ENCODE measurements at regions not wholly inside any gene's neighbourhood (a gene's known extent, or its start where the extent isn't known, plus 50 kb on each side); places are given as distances from the start of the nearest gene placed in this dataset.
"Not testable (repeated sequence)": the region's sequence is repeated elsewhere in the genome, so short reads cannot be mapped to it uniquely, and the experiment has no call there.

DNA sequence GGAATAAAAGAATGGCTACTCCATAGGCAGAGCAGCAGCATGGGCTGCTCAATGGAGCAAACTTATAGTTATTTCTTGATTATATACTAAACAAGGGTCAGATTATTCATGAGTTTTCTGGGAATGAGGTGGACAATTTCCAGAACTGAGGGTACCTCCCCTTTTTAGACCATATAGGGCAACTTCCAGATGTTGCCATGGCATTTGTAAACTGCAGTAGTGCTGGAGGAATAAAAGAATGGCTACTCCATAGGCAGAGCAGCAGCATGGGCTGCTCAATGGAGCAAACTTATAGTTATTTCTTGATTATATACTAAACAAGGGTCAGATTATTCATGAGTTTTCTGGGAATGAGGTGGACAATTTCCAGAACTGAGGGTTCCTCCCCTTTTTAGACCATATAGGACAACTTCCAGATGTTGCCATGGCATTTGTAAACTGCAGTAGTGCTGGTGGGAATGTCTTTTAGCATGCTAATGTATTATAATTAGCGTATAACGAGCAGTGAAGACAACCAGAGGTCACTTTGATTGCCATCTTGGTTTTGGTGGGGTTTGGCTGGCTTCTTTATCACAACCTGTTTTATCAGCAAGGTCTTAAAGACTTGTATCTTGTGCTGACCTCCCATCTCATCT, 364.6 kb upstream of the RGS6 start:
- not testable (repeated sequence) for DNase-seq; H3K79me2 ChIP-seq (ENCODE audit: low read length); H2AFZ ChIP-seq (ENCODE audit: low read length)

DNA sequence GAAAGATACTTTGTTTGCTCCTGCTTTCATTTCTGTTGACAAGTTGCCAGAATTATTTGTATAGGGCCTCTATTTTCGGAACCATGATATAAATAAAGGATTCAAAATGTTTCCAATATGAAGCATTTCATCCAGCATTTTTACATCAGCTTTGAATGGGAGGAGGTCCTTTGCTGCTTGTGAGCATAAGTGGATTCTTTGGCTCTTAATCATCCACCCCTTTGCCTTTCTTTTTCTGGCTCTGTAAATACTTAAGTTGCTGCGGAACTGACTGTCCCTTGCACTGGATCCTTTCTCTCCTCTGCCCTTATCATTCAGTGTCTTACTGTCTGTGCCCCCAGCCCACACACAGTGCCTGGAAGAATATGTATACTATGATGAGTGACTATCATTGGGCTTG, 357.3 kb upstream of the RGS6 start:
- Histone ChIP-seq H3K4me2 (ENCODE audit: low read depth, low read length, poor library complexity, severe bottlenecking) (no peak overlapping the region), H3K79me2 (ENCODE audit: low read length) (no peaks in the 10 kb centered on the region), H2AFZ (ENCODE audit: low read length) (no peak overlapping the region), H3K4me1 (ENCODE audit: low read length) (peaks cover 24% of the 10 kb centered on the region), H3K9me3 (ENCODE audit: low read length) (no peaks in the 10 kb centered on the region), H3K4me3 (ENCODE audit: low read length) (no peak overlapping the region), H3K9me2 (replicated peaks; ENCODE audit: insufficient read depth, low read length) (no peaks in the 10 kb centered on the region), H3K27me3 (ENCODE audit: low read length) (no peaks in the 10 kb centered on the region), H3K27ac (ENCODE audit: low read length) (no peak overlapping the region), H3K9ac (ENCODE audit: low read length) (no peak overlapping the region), H3K36me3 (ENCODE audit: insufficient read depth, low read length) (no peaks in the 10 kb centered on the region), H4K20me1 (ENCODE audit: insufficient read depth, low read depth, low read length) (peaks cover 18% of the 10 kb centered on the region; the same call in 1 of the 2 replicates)
- DNase-seq = no peak

More for the DNA sequence above, 364.6 kb upstream of the RGS6 start:
- not testable (repeated sequence) for H3K9me2 ChIP-seq (replicated peaks; ENCODE audit: insufficient read depth, low read length); H3K4me3 ChIP-seq (ENCODE audit: low read length); H3K9me3 ChIP-seq (ENCODE audit: low read length); H3K36me3 ChIP-seq (ENCODE audit: insufficient read depth, low read length); H3K27ac ChIP-seq (ENCODE audit: low read length); H3K9ac ChIP-seq (ENCODE audit: low read length); H3K27me3 ChIP-seq (ENCODE audit: low read length); H3K4me1 ChIP-seq (ENCODE audit: low read length); H3K4me2 ChIP-seq (ENCODE audit: low read depth, low read length, poor library complexity, severe bottlenecking)
- H4K20me1 ChIP-seq (ENCODE audit: insufficient read depth, low read depth, low read length) = peaks cover 19% of the 10 kb centered on the region; the same call in 1 of the 2 replicates

DNA sequence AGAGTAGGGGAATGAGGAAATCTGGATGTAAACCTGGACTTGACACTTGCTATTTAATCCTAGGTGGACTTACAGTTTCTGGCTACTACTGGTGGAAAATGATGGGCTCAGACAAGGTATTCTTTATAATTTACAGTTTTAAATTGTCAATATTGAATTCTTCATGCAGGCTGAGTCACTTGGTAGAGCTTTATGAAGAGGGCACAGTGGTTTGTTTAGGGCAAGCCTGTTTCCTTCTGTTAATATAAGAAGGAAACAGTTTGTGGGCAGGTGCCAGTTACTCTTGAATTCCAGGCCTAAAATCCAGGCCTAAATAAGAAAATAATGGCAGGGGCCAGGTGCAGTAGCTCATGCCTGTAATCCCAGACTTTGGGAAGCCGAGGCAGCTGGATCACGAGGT, 355.8 kb upstream of the RGS6 start:
- Histone ChIP-seq H4K20me1 (ENCODE audit: insufficient read depth, low read depth, low read length) (peaks cover 27% of the 10 kb centered on the region), H3K4me2 (ENCODE audit: low read depth, low read length, poor library complexity, severe bottlenecking) (no peak overlapping the region), H3K27me3 (ENCODE audit: low read length) (no peaks in the 10 kb centered on the region), H3K4me3 (ENCODE audit: low read length) (no peak overlapping the region), H3K9ac (ENCODE audit: low read length) (no peak overlapping the region), H3K9me3 (ENCODE audit: low read length) (no peaks in the 10 kb centered on the region), H3K79me2 (ENCODE audit: low read length) (no peaks in the 10 kb centered on the region), H3K9me2 (replicated peaks; ENCODE audit: insufficient read depth, low read length) (no peaks in the 10 kb centered on the region), H3K4me1 (ENCODE audit: low read length) (peaks cover 34% of the 10 kb centered on the region), H2AFZ (ENCODE audit: low read length) (no peak overlapping the region), H3K27ac (ENCODE audit: low read length) (no peak overlapping the region), H3K36me3 (ENCODE audit: insufficient read depth, low read length) (no peaks in the 10 kb centered on the region)
- DNase-seq = no peak

DNA sequence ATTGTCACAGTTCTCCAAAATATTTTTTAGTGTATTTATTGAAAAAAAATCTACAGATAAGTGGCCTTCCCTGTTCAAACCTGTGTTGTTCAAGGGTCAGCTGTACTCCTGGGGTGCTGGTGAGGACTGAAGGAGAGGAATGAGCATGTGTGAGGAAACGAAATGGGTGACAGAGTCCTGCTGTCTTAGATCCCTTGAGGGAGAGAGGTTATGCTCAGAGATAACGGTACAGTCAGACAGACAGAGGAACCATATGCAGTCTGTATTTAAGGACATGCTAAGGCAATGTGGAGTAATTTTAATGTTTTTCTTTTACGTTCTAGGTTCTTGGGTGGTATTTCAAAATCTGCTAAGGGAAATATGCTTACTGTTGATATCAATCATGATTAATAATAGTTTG, 352.9 kb upstream of the RGS6 start:
- Histone ChIP-seq H3K27ac (ENCODE audit: low read length) (no peak overlapping the region), H3K9ac (ENCODE audit: low read length) (no peak overlapping the region), H3K36me3 (ENCODE audit: insufficient read depth, low read length) (no peaks in the 10 kb centered on the region), H3K9me2 (replicated peaks; ENCODE audit: insufficient read depth, low read length) (no peaks in the 10 kb centered on the region), H3K4me1 (ENCODE audit: low read length) (peaks cover 34% of the 10 kb centered on the region), H3K79me2 (ENCODE audit: low read length) (no peaks in the 10 kb centered on the region), H3K4me2 (ENCODE audit: low read depth, low read length, poor library complexity, severe bottlenecking) (no peak overlapping the region), H3K4me3 (ENCODE audit: low read length) (no peak overlapping the region), H2AFZ (ENCODE audit: low read length) (no peak overlapping the region), H4K20me1 (ENCODE audit: insufficient read depth, low read depth, low read length) (peaks cover 34% of the 10 kb centered on the region), H3K9me3 (ENCODE audit: low read length) (no peaks in the 10 kb centered on the region), H3K27me3 (ENCODE audit: low read length) (no peaks in the 10 kb centered on the region)
- DNase-seq = no peak

DNA sequence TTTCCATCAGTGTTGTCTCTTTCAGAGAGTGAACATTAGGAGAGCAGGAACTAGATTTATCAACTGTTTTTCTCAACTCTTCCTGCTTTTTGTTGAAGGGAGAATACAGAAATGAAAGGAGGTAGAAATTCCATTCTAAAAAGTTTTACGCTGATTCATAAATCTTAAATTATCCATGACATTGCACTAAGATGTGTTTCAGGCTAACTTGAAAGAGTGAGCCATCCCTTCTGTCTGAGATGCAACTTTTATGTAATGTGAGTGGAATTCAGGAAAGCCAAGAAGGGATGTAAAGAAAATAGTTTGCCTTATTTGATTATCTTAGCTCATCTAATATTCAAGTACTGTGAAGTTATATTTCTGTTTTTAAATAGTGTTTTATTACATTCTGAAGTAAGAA, 349.5 kb upstream of the RGS6 start:
- no peak overlapping the region for H3K27ac ChIP-seq (ENCODE audit: low read length)
- H3K4me1 ChIP-seq (ENCODE audit: low read length) = peaks cover 29% of the 10 kb centered on the region
- no peak overlapping the region for H2AFZ ChIP-seq (ENCODE audit: low read length)
- no peak overlapping the region for H3K4me3 ChIP-seq (ENCODE audit: low read length)
- H3K79me2 ChIP-seq (ENCODE audit: low read length) = no peaks in the 10 kb centered on the region
- H3K4me2 ChIP-seq (ENCODE audit: low read depth, low read length, poor library complexity, severe bottlenecking) = no peak overlapping the region
- no peaks in the 10 kb centered on the region for H3K9me3 ChIP-seq (ENCODE audit: low read length)
- no peaks in the 10 kb centered on the region for H3K36me3 ChIP-seq (ENCODE audit: insufficient read depth, low read length)
- no peaks in the 10 kb centered on the region for H3K9me2 ChIP-seq (replicated peaks; ENCODE audit: insufficient read depth, low read length)
- DNase-seq = no peak
- H3K27me3 ChIP-seq (ENCODE audit: low read length) = no peaks in the 10 kb centered on the region
- H4K20me1 ChIP-seq (ENCODE audit: insufficient read depth, low read depth, low read length) = peaks cover 37% of the 10 kb centered on the region
- no peak overlapping the region for H3K9ac ChIP-seq (ENCODE audit: low read length)

DNA sequence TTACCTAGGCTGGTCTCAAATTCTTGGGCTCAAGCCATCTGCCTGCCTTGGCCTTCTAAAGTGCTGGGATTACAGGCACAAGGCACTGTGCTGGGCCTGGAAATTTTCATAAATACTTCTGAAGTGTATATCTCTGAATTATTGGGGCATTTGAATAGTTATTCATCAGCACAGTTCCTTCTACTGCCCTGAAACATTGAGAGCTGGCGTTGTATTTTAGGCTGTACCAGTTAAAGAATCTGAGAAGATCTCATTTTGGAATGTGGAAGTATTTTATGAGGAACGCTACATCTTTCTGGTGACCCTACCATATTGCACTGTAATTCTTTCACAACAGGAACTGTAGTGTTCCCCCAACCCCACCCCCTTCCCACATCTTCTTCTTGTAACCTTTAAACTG, 349.0 kb upstream of the RGS6 start:
- Histone ChIP-seq H3K9ac (ENCODE audit: low read length) (no peak overlapping the region), H3K79me2 (ENCODE audit: low read length) (no peaks in the 10 kb centered on the region), H3K27ac (ENCODE audit: low read length) (no peak overlapping the region), H3K4me3 (ENCODE audit: low read length) (no peak overlapping the region), H3K4me2 (ENCODE audit: low read depth, low read length, poor library complexity, severe bottlenecking) (no peak overlapping the region), H2AFZ (ENCODE audit: low read length) (no peak overlapping the region), H3K36me3 (ENCODE audit: insufficient read depth, low read length) (no peaks in the 10 kb centered on the region), H3K4me1 (ENCODE audit: low read length) (peaks cover 28% of the 10 kb centered on the region), H3K9me2 (replicated peaks; ENCODE audit: insufficient read depth, low read length) (no peaks in the 10 kb centered on the region), H3K27me3 (ENCODE audit: low read length) (no peaks in the 10 kb centered on the region), H4K20me1 (ENCODE audit: insufficient read depth, low read depth, low read length) (peaks cover 37% of the 10 kb centered on the region), H3K9me3 (ENCODE audit: low read length) (no peaks in the 10 kb centered on the region)
- DNase-seq = no peak

DNA sequence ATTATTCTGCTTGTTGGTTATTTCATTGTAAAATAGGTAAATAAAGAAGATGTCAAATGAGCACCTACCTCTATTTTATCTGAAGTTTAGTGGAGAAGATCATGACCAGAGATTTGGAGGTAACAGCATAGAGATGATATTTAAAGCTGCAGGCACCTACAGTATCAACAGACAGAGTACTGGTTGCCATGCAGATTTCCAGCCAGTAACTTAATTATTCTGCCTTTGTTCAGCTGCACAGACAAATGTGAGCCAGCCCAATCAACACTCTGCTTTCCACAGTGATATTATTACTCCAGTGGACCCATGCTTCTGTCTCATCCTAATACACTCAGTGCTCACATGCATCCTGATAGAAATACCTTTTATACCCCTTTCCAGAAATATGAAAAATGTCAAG, 348.5 kb upstream of the RGS6 start:
- Histone ChIP-seq H3K36me3 (ENCODE audit: insufficient read depth, low read length) (no peaks in the 10 kb centered on the region), H3K79me2 (ENCODE audit: low read length) (no peaks in the 10 kb centered on the region), H3K9me2 (replicated peaks; ENCODE audit: insufficient read depth, low read length) (no peaks in the 10 kb centered on the region), H3K4me3 (ENCODE audit: low read length) (no peak overlapping the region), H3K27me3 (ENCODE audit: low read length) (no peaks in the 10 kb centered on the region), H3K9ac (ENCODE audit: low read length) (no peak overlapping the region), H4K20me1 (ENCODE audit: insufficient read depth, low read depth, low read length) (peaks cover 33% of the 10 kb centered on the region), H3K27ac (ENCODE audit: low read length) (no peak overlapping the region), H3K9me3 (ENCODE audit: low read length) (no peaks in the 10 kb centered on the region), H3K4me2 (ENCODE audit: low read depth, low read length, poor library complexity, severe bottlenecking) (no peak overlapping the region), H2AFZ (ENCODE audit: low read length) (no peak overlapping the region), H3K4me1 (ENCODE audit: low read length) (peaks cover 23% of the 10 kb centered on the region)
- no peak for DNase-seq

DNA sequence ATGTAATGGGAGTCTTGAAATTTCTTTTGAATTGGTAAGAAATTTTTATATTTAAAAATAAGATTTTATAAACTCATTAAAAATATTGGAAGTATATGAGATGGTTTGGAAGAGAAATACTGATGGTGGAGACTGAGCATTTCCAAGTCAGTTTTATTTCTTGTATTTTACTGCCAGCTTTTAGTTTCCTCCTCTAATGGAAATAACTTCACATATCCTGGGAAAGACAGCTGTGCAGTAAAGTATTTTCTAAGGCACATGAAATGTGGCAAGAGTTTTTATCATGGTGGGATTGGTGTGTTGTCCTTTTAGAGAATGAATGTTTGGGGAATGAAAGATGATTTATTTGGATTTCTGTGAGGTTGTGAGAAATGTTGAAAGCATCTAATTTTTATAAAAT, 346.9 kb upstream of the RGS6 start:
- Histone ChIP-seq H4K20me1 (ENCODE audit: insufficient read depth, low read depth, low read length) (peaks cover 26% of the 10 kb centered on the region), H3K4me1 (ENCODE audit: low read length) (peaks cover 6% of the 10 kb centered on the region), H3K27me3 (ENCODE audit: low read length) (no peaks in the 10 kb centered on the region), H3K79me2 (ENCODE audit: low read length) (no peaks in the 10 kb centered on the region), H3K4me2 (ENCODE audit: low read depth, low read length, poor library complexity, severe bottlenecking) (no peak overlapping the region), H3K9ac (ENCODE audit: low read length) (no peak overlapping the region), H2AFZ (ENCODE audit: low read length) (no peak overlapping the region), H3K27ac (ENCODE audit: low read length) (no peak overlapping the region), H3K9me3 (ENCODE audit: low read length) (no peaks in the 10 kb centered on the region), H3K36me3 (ENCODE audit: insufficient read depth, low read length) (no peaks in the 10 kb centered on the region), H3K4me3 (ENCODE audit: low read length) (no peak overlapping the region), H3K9me2 (replicated peaks; ENCODE audit: insufficient read depth, low read length) (no peaks in the 10 kb centered on the region)
- DNase-seq = no peak
